GM23338 (cell line): ENCODE measurements at regions not wholly inside any gene's neighbourhood (a gene's known extent, or its start where the extent isn't known, plus 50 kb on each side); places are given as distances from the start of the nearest gene placed in this dataset.
A peak's percentile ranks its signal among the peaks of the same experiment; 100 is the strongest.

ENCODE experiments used
- ATAC-seq: fragments of 200-7000 bp; cut with Tn5 transposase; 3 replicates; pipeline ENCODE4 v1.9.1; 2020
- DNase-seq: peaks from one replicate; pipeline ENCODE4 v3.0.0-alpha.2; 2015; ENCODE audit warnings: low spot score
- H2AFZ ChIP-seq: fragments of 200-600 bp; sonication (generic); 2 replicates; pipeline ENCODE4 v1.8.0; 2016; ENCODE audit warnings: antibody characterized with exemption, mild to moderate bottlenecking, moderate library complexity
- H3F3A ChIP-seq: fragments of 200-600 bp; sonication (generic); replicated peaks from 2 replicates; pipeline ENCODE4 v1.8.0; 2017; ENCODE audit warnings: antibody characterized with exemption, mixed run types, low read depth
- H3K27ac ChIP-seq: fragments of 200-600 bp; sonication (generic); 2 replicates; pipeline ENCODE4 v1.6.1; 2016; ENCODE audit warnings: low read depth
- H3K27me3 ChIP-seq: fragments of 200-600 bp; sonication (generic); 2 replicates; pipeline ENCODE4 v1.8.0; 2016; ENCODE audit warnings: mild to moderate bottlenecking, mixed run types, moderate library complexity; ENCODE audit not compliant: insufficient read depth
- H3K36me3 ChIP-seq: fragments of 200-600 bp; sonication (generic); 2 replicates; pipeline ENCODE4 v1.8.0; 2016; ENCODE audit warnings: mild to moderate bottlenecking; ENCODE audit not compliant: insufficient read depth
- H3K4me1 ChIP-seq: fragments of 200-600 bp; sonication (generic); 2 replicates; pipeline ENCODE4 v1.8.0; 2016; ENCODE audit warnings: mild to moderate bottlenecking, moderate library complexity; ENCODE audit not compliant: insufficient read depth
- H3K4me2 ChIP-seq: fragments of 200-600 bp; sonication (generic); 2 replicates; pipeline ENCODE4 v1.7.1; 2017; ENCODE audit warnings: mixed run types
- H3K4me3 ChIP-seq: fragments of 200-600 bp; sonication (generic); 2 replicates; pipeline ENCODE4 v1.6.1; 2016; ENCODE audit warnings: mixed run types
- H3K79me2 ChIP-seq: fragments of 200-600 bp; sonication (generic); replicated peaks from 2 replicates; pipeline ENCODE4 v1.8.0; 2017; ENCODE audit warnings: mild to moderate bottlenecking; ENCODE audit not compliant: insufficient read depth
- H3K9me2 ChIP-seq: fragments of 200-600 bp; sonication (generic); 2 replicates; pipeline ENCODE4 v1.8.0; 2017; ENCODE audit not compliant: insufficient read depth
- H4K20me1 ChIP-seq: fragments of 200-600 bp; sonication (generic); replicated peaks from 2 replicates; pipeline ENCODE4 v1.8.0; 2017; ENCODE audit warnings: mild to moderate bottlenecking; ENCODE audit not compliant: insufficient read depth
- H3K27ac Mint-ChIP-seq: 2 replicates; pipeline ENCODE4 v1.8.0; 2020; ENCODE audit warnings: inconsistent platforms, mild to moderate bottlenecking, moderate library complexity, mixed read lengths
- H3K27me3 Mint-ChIP-seq: 3 replicates; pipeline ENCODE4 v1.8.0; 2022; ENCODE audit warnings: low read depth, mild to moderate bottlenecking, moderate library complexity, mixed read lengths, inconsistent platforms; ENCODE audit not compliant: insufficient read depth, poor library complexity
- H3K36me3 Mint-ChIP-seq: 3 replicates; pipeline ENCODE4 v1.8.0; 2021; ENCODE audit warnings: low read depth, mild to moderate bottlenecking, inconsistent platforms, moderate library complexity, mixed read lengths
- H3K4me1 Mint-ChIP-seq: 3 replicates; pipeline ENCODE4 v1.8.0; 2020; ENCODE audit warnings: mild to moderate bottlenecking, inconsistent platforms, mixed read lengths
- H3K4me3 Mint-ChIP-seq: 3 replicates; pipeline ENCODE4 v1.8.0; 2021; ENCODE audit warnings: moderate library complexity, mild to moderate bottlenecking, inconsistent platforms, mixed read lengths
- H3K9me3 Mint-ChIP-seq: 3 replicates; pipeline ENCODE4 v1.8.0; 2020; ENCODE audit warnings: moderate library complexity, mild to moderate bottlenecking, inconsistent platforms, mixed read lengths
- CTCF ChIP-seq, 2 experiments: fragments of 200-600 bp in 1 of 2; sonication (generic) in 1 of 2; conservative IDR thresholded peaks; 2 replicates each; pipeline versions ENCODE4 v1.5.1 to v1.6.1; 2016 to 2017; ENCODE audit warnings: antibody characterized with exemption in 2 of 2, low read depth in 2 of 2, mild to moderate bottlenecking in 2 of 2, moderate library complexity in 1 of 2
- EZH2 ChIP-seq: fragments of 200-600 bp; sonication (generic); IDR thresholded peaks from one replicate; pipeline ENCODE4 v1.8.0; 2017; ENCODE audit warnings: antibody characterized with exemption, mild to moderate bottlenecking, low read depth; ENCODE audit not compliant: unreplicated experiment
- EZH2phosphoT487 ChIP-seq: fragments of 200-600 bp; sonication (generic); IDR thresholded peaks from one replicate; pipeline ENCODE4 v1.8.1; 2018; ENCODE audit warnings: antibody characterized with exemption; ENCODE audit not compliant: unreplicated experiment

DNA sequence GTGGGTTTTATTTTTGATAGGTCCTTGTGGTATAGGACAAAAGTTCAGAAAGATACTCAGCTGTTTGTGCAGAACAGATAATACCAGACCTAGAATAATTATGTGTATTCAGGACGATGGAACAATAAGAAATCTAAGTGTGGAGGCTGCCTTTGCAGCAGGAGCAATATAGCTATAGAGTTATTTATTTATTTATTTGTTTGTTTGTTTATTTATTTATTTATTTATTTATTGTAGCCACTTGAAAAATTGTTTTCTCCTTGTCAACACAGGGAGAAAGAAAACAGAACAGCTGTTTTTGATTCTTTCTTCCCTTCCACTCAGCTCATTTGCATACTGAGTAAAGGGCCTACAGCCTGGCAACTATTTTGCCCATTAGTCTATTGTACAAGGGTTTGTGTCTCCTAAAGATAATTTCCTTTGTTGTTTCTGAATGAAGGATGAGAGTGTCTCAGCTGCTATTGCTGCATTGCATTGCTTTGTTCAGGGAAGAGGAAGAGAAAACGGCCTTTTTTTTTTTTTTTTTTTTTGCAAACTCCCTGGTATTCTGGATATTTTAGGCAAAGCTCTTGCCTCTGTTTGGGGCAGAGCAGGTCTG is 56.0 kb upstream of the ESX1 start:
- H3K79me2 ChIP-seq = no peaks in the 10 kb centered on the region
- DNase-seq (no peak), ATAC-seq (no peak)
- no peaks in the 10 kb centered on the region for H3K9me3 Mint-ChIP-seq
- H3K27ac ChIP-seq = no peak overlapping the region
- H3K4me2 ChIP-seq = no peak overlapping the region
- no peak overlapping the region for H3K4me3 Mint-ChIP-seq
- no peaks in the 10 kb centered on the region for H3K27me3 ChIP-seq
- H3K36me3 ChIP-seq = no peaks in the 10 kb centered on the region
- no peaks in the 10 kb centered on the region for H3K4me1 ChIP-seq
- TF ChIP-seq CTCF (conservative IDR thresholded peaks at IDR 0.05; ENCODE audit: low read depth in 2 of 2) (no peak), EZH2phosphoT487 (no peak)
- no peaks in the 10 kb centered on the region for H4K20me1 ChIP-seq
- H3K27ac Mint-ChIP-seq = no peak overlapping the region
- no peak overlapping the region for H2AFZ ChIP-seq
- no peaks in the 10 kb centered on the region for H3F3A ChIP-seq
- H3K4me3 ChIP-seq = no peak overlapping the region
- peaks cover 15% of the 10 kb centered on the region; the same call in 2 of the 3 replicates for H3K4me1 Mint-ChIP-seq
- no peaks in the 10 kb centered on the region for H3K9me2 ChIP-seq
- H3K36me3 Mint-ChIP-seq = no peaks in the 10 kb centered on the region
- H3K27me3 Mint-ChIP-seq = no peaks in the 10 kb centered on the region

DNA sequence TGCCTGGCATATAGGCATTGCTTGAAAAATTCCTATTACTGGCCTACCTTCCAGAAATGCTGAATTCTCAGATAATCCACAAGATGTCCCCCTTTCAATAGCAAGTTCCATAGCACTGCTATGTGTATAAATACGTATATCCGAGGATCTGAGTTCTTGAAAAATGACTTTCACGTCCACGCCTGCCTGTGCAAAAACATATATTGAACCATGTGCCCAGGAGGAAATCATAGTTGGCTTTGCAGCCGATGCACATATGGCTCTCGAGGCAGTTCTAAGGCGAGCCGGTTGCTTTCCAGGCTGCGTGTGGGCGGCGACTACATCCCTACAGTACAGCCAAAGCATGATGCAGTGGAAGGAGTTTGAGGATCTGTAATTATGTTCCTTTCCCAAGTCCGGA is 55.4 kb upstream of the ESX1 start:
- Mint-ChIP-seq H3K27me3 (no peaks in the 10 kb centered on the region), H3K36me3 (no peaks in the 10 kb centered on the region), H3K4me3 (no peak overlapping the region), H3K4me1 (peaks cover 12% of the 10 kb centered on the region; the same call in 2 of the 3 replicates), H3K27ac (no peak overlapping the region), H3K9me3 (no peaks in the 10 kb centered on the region)
- no peak overlapping the region for H3K4me3 ChIP-seq
- ATAC-seq (no peak), DNase-seq (no peak)
- no peaks in the 10 kb centered on the region for H3K79me2 ChIP-seq
- no peak overlapping the region for H3K27ac ChIP-seq
- H3K4me2 ChIP-seq = no peak overlapping the region
- H3K9me2 ChIP-seq = no peaks in the 10 kb centered on the region
- no peaks in the 10 kb centered on the region for H3F3A ChIP-seq
- no peak overlapping the region for H2AFZ ChIP-seq
- TF ChIP-seq CTCF (conservative IDR thresholded peaks at IDR 0.05; ENCODE audit: low read depth in 2 of 2) (peak in 1 of 2 experiments; percentile 41; a peak in 2 of 4 replicates), EZH2phosphoT487 (no peak)
- no peaks in the 10 kb centered on the region for H3K27me3 ChIP-seq
- H3K36me3 ChIP-seq = no peaks in the 10 kb centered on the region
- H4K20me1 ChIP-seq = no peaks in the 10 kb centered on the region
- no peaks in the 10 kb centered on the region for H3K4me1 ChIP-seq

GRCh38 chrX:104309169-104309568 is 54.4 kb upstream of the ESX1 start:
- H3K27ac Mint-ChIP-seq = no peak overlapping the region
- no peak overlapping the region for H3K4me3 Mint-ChIP-seq
- no peaks in the 10 kb centered on the region for H3F3A ChIP-seq
- peak; percentile 86 for ATAC-seq
- H3K9me3 Mint-ChIP-seq = no peaks in the 10 kb centered on the region
- no peak overlapping the region for H2AFZ ChIP-seq
- H3K27me3 ChIP-seq = no peaks in the 10 kb centered on the region
- no peak for TF ChIP-seq EZH2
- TF ChIP-seq CTCF (conservative IDR thresholded peaks at IDR 0.05; ENCODE audit: low read depth in 2 of 2) = peak; percentile 30 to 35; a peak in 3 of 4 replicates
- H3K4me3 ChIP-seq = no peak overlapping the region
- no peaks in the 10 kb centered on the region for H3K27me3 Mint-ChIP-seq
- H3K4me1 Mint-ChIP-seq = peaks cover 12% of the 10 kb centered on the region; the same call in 2 of the 3 replicates
- no peaks in the 10 kb centered on the region for H3K36me3 Mint-ChIP-seq
- no peaks in the 10 kb centered on the region for H3K79me2 ChIP-seq
- H3K9me2 ChIP-seq = no peaks in the 10 kb centered on the region
- H3K4me1 ChIP-seq = no peaks in the 10 kb centered on the region
- H3K4me2 ChIP-seq = no peak overlapping the region
- H3K27ac ChIP-seq = no peak overlapping the region
- no peaks in the 10 kb centered on the region for H3K36me3 ChIP-seq
- DNase-seq = peak; percentile 32
- H4K20me1 ChIP-seq = no peaks in the 10 kb centered on the region
